ENCODE measurements at regions not wholly inside any gene's neighbourhood (a gene's known extent, or its start where the extent isn't known, plus 50 kb on each side); places are given as distances from the start of the nearest gene placed in this dataset.

GRCh38 chr16:79931721-79932120 lies 331.2 kb upstream of the MAF start:
- Histone ChIP-seq H4K20me1 (ENCODE audit: insufficient read depth) (no peaks in the 10 kb centered on the region), H3F3A (ENCODE audit: insufficient read depth, low read depth) (no peaks in the 10 kb centered on the region), H3K9me2 (ENCODE audit: insufficient read depth) (no peaks in the 10 kb centered on the region), H3K36me3 (ENCODE audit: low read depth) (no peaks in the 10 kb centered on the region), H2AFZ (no peak overlapping the region), H3K27ac (no peak overlapping the region), H3K4me2 (no peak overlapping the region), H3K4me1 (replicated peaks; ENCODE audit: insufficient read depth) (no peaks in the 10 kb centered on the region), H3K4me3 (no peak overlapping the region), H3K27me3 (ENCODE audit: insufficient read depth, low read depth) (peaks cover 28% of the 10 kb centered on the region; the same call in 1 of the 2 replicates), H3K9me3 (ENCODE audit: insufficient read depth, low read depth) (no peaks in the 10 kb centered on the region), H3K79me2 (ENCODE audit: low read depth) (no peaks in the 10 kb centered on the region)
- DNase-seq = no peak
- BruUV-seq (replicated peaks) = no TSS peak
- ChIA-PET CTCF (no interaction called here), POLR2A (ENCODE audit: unreplicated experiment) (no interaction called here)
- TF ChIP-seq CTCF (conservative IDR thresholded peaks at IDR 0.05) = no peak
- TF ChIP-seq EZH2 (IDR thresholded peaks at IDR 0.05; ENCODE audit: low read depth) = no peak
- intact Hi-C loops (cut with micrococcal nuclease; ENCODE audit: unreplicated experiment) = no loop called here

- intact Hi-C loops (cut with micrococcal nuclease; ENCODE audit: unreplicated experiment) = no loop called here
- Histone ChIP-seq H3K4me2 (no peak overlapping the region), H3K9me3 (ENCODE audit: insufficient read depth, low read depth) (no peaks in the 10 kb centered on the region), H3K79me2 (ENCODE audit: low read depth) (no peaks in the 10 kb centered on the region), H3K36me3 (ENCODE audit: low read depth) (no peaks in the 10 kb centered on the region), H4K20me1 (ENCODE audit: insufficient read depth) (no peaks in the 10 kb centered on the region), H3K4me3 (no peak overlapping the region), H3K27ac (no peak overlapping the region), H3F3A (ENCODE audit: insufficient read depth, low read depth) (no peaks in the 10 kb centered on the region), H3K27me3 (ENCODE audit: insufficient read depth, low read depth) (peaks cover 10% of the 10 kb centered on the region; the same call in 1 of the 2 replicates), H2AFZ (no peak overlapping the region), H3K9me2 (ENCODE audit: insufficient read depth) (no peaks in the 10 kb centered on the region), H3K4me1 (replicated peaks; ENCODE audit: insufficient read depth) (no peaks in the 10 kb centered on the region)
- ChIA-PET CTCF (no interaction called here), POLR2A (ENCODE audit: unreplicated experiment) (no interaction called here)
- no TSS peak for BruUV-seq (replicated peaks)
- DNase-seq = no peak
- TF ChIP-seq EZH2 (IDR thresholded peaks at IDR 0.05; ENCODE audit: low read depth) (no peak), CTCF (conservative IDR thresholded peaks at IDR 0.05) (no peak)
These were observed 328.9 kb upstream of the MAF start for GRCh38 chr16:79929260-79929965.

GRCh38 chr16:79928142-79928873 lies 327.8 kb upstream of the MAF start:
- no peak overlapping the region for H3K4me3 ChIP-seq
- no peak overlapping the region for H2AFZ ChIP-seq
- no peak for DNase-seq
- intact Hi-C loops (cut with micrococcal nuclease; ENCODE audit: unreplicated experiment) = no loop called here
- no TSS peak for BruUV-seq (replicated peaks)
- no peaks in the 10 kb centered on the region for H3K4me1 ChIP-seq (replicated peaks; ENCODE audit: insufficient read depth)
- CTCF ChIA-PET = no interaction called here
- peaks cover 10% of the 10 kb centered on the region; the same call in 1 of the 2 replicates for H3K27me3 ChIP-seq (ENCODE audit: insufficient read depth, low read depth)
- no peaks in the 10 kb centered on the region for H3K36me3 ChIP-seq (ENCODE audit: low read depth)
- H3F3A ChIP-seq (ENCODE audit: insufficient read depth, low read depth) = no peaks in the 10 kb centered on the region
- H4K20me1 ChIP-seq (ENCODE audit: insufficient read depth) = no peaks in the 10 kb centered on the region
- no peaks in the 10 kb centered on the region for H3K9me3 ChIP-seq (ENCODE audit: insufficient read depth, low read depth)
- no peak for TF ChIP-seq EZH2 (IDR thresholded peaks at IDR 0.05; ENCODE audit: low read depth)
- TF ChIP-seq CTCF (conservative IDR thresholded peaks at IDR 0.05) = no peak
- no peak overlapping the region for H3K4me2 ChIP-seq
- H3K27ac ChIP-seq = no peak overlapping the region
- H3K79me2 ChIP-seq (ENCODE audit: low read depth) = no peaks in the 10 kb centered on the region
- H3K9me2 ChIP-seq (ENCODE audit: insufficient read depth) = no peaks in the 10 kb centered on the region
- POLR2A ChIA-PET (ENCODE audit: unreplicated experiment) = no interaction called here

All from PC-9 (cell line).